K562 (cell line): ENCODE measurements at regions not wholly inside any gene's neighbourhood (a gene's known extent, or its start where the extent isn't known, plus 50 kb on each side); places are given as distances from the start of the nearest gene placed in this dataset.

Experiments
- ATAC-seq: fragments of 200-7000 bp; cut with Tn5 transposase; 3 replicates; pipeline ENCODE4 v1.9.1; 2020; ENCODE audit warnings: moderate library complexity
- BruUV-seq: library from RNA; stranded (reverse); fragments of 400-500 nt; replicated peaks from 2 replicates; lab custom pipeline; 2021; lab: Mats Ljungman, UMichigan
- CTCF ChIA-PET: fragments of 300-600 bp; formaldehyde crosslinking; extraction: SDS; loops from one replicate; lab custom pipeline; 2021; ENCODE audit warnings: low intra/inter-chr PET ratio; lab: Yijun Ruan, JAX
- POLR2A ChIA-PET: fragments of 300-600, 350-650 bp; sonication (Branson Sonifier 250); formaldehyde crosslinking; extraction: SDS; loops from one replicate; lab custom pipeline; 2021; ENCODE audit warnings: antibody characterized with exemption, inconsistent platforms; lab: Yijun Ruan, JAX
- DNase-seq, 4 experiments: peaks; one replicate each; pipeline versions ENCODE4 v3.0.0 to v3.0.0-alpha.2; 2011 to 2018; ENCODE audit warnings: low spot score in 3 of 4, mixed read lengths in 3 of 4; ENCODE audit errors: extremely low read depth in 1 of 4
- FAIRE-seq: peaks from 2 replicates; lab custom pipeline; 2011; peaks lifted over from hg19 to GRCh38; lab: Jason Lieb, UNC
- H2AFZ ChIP-seq: 2 replicates; pipeline ENCODE4 v1.6.0; 2011; ENCODE audit warnings: low read depth, low read length, control low read depth, inconsistent platforms
- H3K27ac ChIP-seq: fragments of 200-600 bp; 3 replicates; pipeline ENCODE4 v1.8.0; 2011; ENCODE audit warnings: low read depth, mild to moderate bottlenecking, control low read depth, inconsistent platforms, low read length, moderate library complexity, mixed read lengths; ENCODE audit errors: extremely low read depth
- H3K27me3 ChIP-seq, 2 experiments: fragments of 300-600 bp in 1 of 2; 2 replicates in 1 of 2; 3 replicates in 1 of 2; pipeline versions ENCODE4 v1.6.0 to v1.8.0; 2011; ENCODE audit warnings: inconsistent platforms in 2 of 2, low read length in 2 of 2, mild to moderate bottlenecking in 1 of 2, mixed read lengths in 1 of 2, moderate library complexity in 1 of 2; ENCODE audit not compliant: control insufficient read depth in 2 of 2, insufficient read depth in 2 of 2
- H3K36me3 ChIP-seq: fragments of 300-600 bp; 3 replicates; pipeline ENCODE4 v1.8.0; 2011; ENCODE audit warnings: mild to moderate bottlenecking, low read length, inconsistent platforms; ENCODE audit not compliant: control insufficient read depth, insufficient read depth
- H3K4me1 ChIP-seq, 2 experiments: fragments of 200-600 bp in 1 of 2; replicated peaks in 1 of 2; 2 replicates in 1 of 2; 3 replicates in 1 of 2; pipeline versions ENCODE4 v1.5.1 to v1.8.0; 2011; ENCODE audit warnings: inconsistent platforms in 2 of 2, low read length in 2 of 2, mild to moderate bottlenecking in 1 of 2, mixed read lengths in 1 of 2, moderate library complexity in 1 of 2; ENCODE audit not compliant: control insufficient read depth in 2 of 2, insufficient read depth in 2 of 2
- H3K4me2 ChIP-seq: 2 replicates; pipeline ENCODE4 v1.6.1; 2011; ENCODE audit warnings: low read length, control low read depth, inconsistent platforms, mixed read lengths; ENCODE audit not compliant: insufficient read depth
- H3K4me3 ChIP-seq: fragments of 200-600 bp; sonication (generic), shearing (Covaris generic); 2 replicates; pipeline ENCODE4 v1.5.1; 2016; ENCODE audit warnings: control low read depth, inconsistent platforms
- H3K79me2 ChIP-seq: fragments of 200-600 bp; 3 replicates; pipeline ENCODE4 v1.8.0; 2011; ENCODE audit warnings: low read length, inconsistent platforms; ENCODE audit not compliant: control insufficient read depth, insufficient read depth
- H3K9ac ChIP-seq, 2 experiments: 2 replicates each; pipeline versions ENCODE4 v1.6.0 to v1.6.1; 2011; ENCODE audit warnings: low read depth in 2 of 2, low read length in 2 of 2, control low read depth in 1 of 2, inconsistent platforms in 1 of 2, mild to moderate bottlenecking in 1 of 2, mixed read lengths in 1 of 2; ENCODE audit not compliant: insufficient read depth in 1 of 2
- H3K9me1 ChIP-seq: one replicate; pipeline ENCODE4 v1.6.0; 2011; ENCODE audit warnings: inconsistent platforms, mild to moderate bottlenecking, low read length, moderate library complexity; ENCODE audit not compliant: control insufficient read depth, insufficient read depth
- H3K9me3 ChIP-seq: replicated peaks from 2 replicates; pipeline ENCODE4 v1.5.1; 2011; ENCODE audit warnings: low read depth, low read length, inconsistent platforms; ENCODE audit not compliant: control insufficient read depth, insufficient read depth
- H4K20me1 ChIP-seq: replicated peaks from 2 replicates; pipeline ENCODE4 v1.6.1; 2011; ENCODE audit warnings: low read length, inconsistent platforms, mixed read lengths; ENCODE audit not compliant: control insufficient read depth, insufficient read depth
- BDP1 ChIP-seq: IDR thresholded peaks from 3 replicates; pipeline ENCODE4 v1.6.1; 2011; ENCODE audit not compliant: insufficient read length, insufficient read depth
- FOSL1 ChIP-seq: fragments of 200-800 bp; sonication (Bioruptor generic); conservative IDR thresholded peaks from 2 replicates; pipeline ENCODE4 v1.6.1; 2016; ENCODE audit warnings: missing genetic modification characterization, missing compliant biosample characterization
- FOXJ2 ChIP-seq: fragments of 200-800 bp; sonication (Bioruptor generic); IDR thresholded peaks from 2 replicates; pipeline ENCODE4 v1.6.1; 2016; ENCODE audit warnings: missing genetic modification characterization, missing compliant biosample characterization
- GMEB1 ChIP-seq: fragments of 250-450 bp; sonication (Bioruptor Pico); IDR thresholded peaks from 2 replicates; pipeline ENCODE4 v1.4.0; 2020; ENCODE audit warnings: mild to moderate bottlenecking
- GTF2E2 ChIP-seq: fragments of 200-800 bp; sonication (Bioruptor generic); IDR thresholded peaks from 2 replicates; pipeline ENCODE4 v1.6.1; 2016; ENCODE audit warnings: missing genetic modification characterization, missing compliant biosample characterization
- HDAC1 ChIP-seq, 2 experiments: fragments of 450-650 bp; IDR thresholded peaks; 2 replicates each; pipeline ENCODE4 v1.6.1; 2016 to 2017; ENCODE audit warnings: inconsistent platforms in 1 of 2, mild to moderate bottlenecking in 1 of 2, moderate library complexity in 1 of 2
- KHSRP ChIP-seq: fragments of 450-650 bp; IDR thresholded peaks from 2 replicates; pipeline ENCODE4 v1.6.1; 2017
- MLLT1 ChIP-seq, 2 experiments: fragments of 450-650 bp; IDR thresholded peaks; 2 replicates each; pipeline ENCODE4 v1.6.1; 2016
- TCF15 ChIP-seq: fragments of 250-450 bp; sonication (Bioruptor Pico); IDR thresholded peaks from 2 replicates; pipeline ENCODE4 v1.8.0; 2022; ENCODE audit warnings: moderate library complexity, mild to moderate bottlenecking, inconsistent platforms
- ZNF584 ChIP-seq: fragments of 200-800 bp; sonication (Bioruptor generic); IDR thresholded peaks from 2 replicates; pipeline ENCODE4 v1.6.1; 2016; ENCODE audit warnings: low read depth, mild to moderate bottlenecking, missing genetic modification characterization, missing compliant biosample characterization
- ZNF668 ChIP-seq: fragments of 250-450 bp; sonication (Bioruptor Pico); IDR thresholded peaks from 2 replicates; pipeline ENCODE4 v1.8.0; 2022; ENCODE audit warnings: mild to moderate bottlenecking, inconsistent platforms
- ZNF830 ChIP-seq: fragments of 250-450 bp; sonication (Bioruptor Pico); IDR thresholded peaks from 2 replicates; pipeline ENCODE4 v1.5.0; 2021; ENCODE audit warnings: mild to moderate bottlenecking
- WGBS: fragments of 100-300 bp; shearing (Covaris generic); methylation state at CpG from one replicate; pipeline ENCODE4 v1.1.6; 2016; ENCODE audit warnings: low coverage, mixed read lengths; ENCODE audit not compliant: insufficient coverage; ENCODE audit errors: missing lambda C conversion rate; 5-methylcytosine and 5-hydroxymethylcytosine counted together
- in situ Hi-C: fragments of 300-500 bp; cut with MboI; formaldehyde crosslinking; loops from 4 replicates; pipeline ENCODE4 v1.15.0; 2018; ENCODE audit warnings: inconsistent platforms, mixed read lengths
- intact Hi-C: fragments of 100-400 bp; cut with micrococcal nuclease; formaldehyde crosslinking; loops from 2 replicates; pipeline ENCODE4 v1.14.2; 2022
- TF ChIP-seq, protein P1 (sequence below): fragments of 150-350 bp; IDR thresholded peaks from 2 replicates; pipeline ENCODE4 v1.6.1; 2014; ENCODE audit warnings: low read depth, mild to moderate bottlenecking, low read length, borderline replicate concordance
- TF ChIP-seq, protein P2 (sequence below): fragments of 250-450 bp; sonication (Bioruptor Pico); IDR thresholded peaks from 2 replicates; pipeline ENCODE4 v1.4.0; 2020; ENCODE audit warnings: mild to moderate bottlenecking, moderate library complexity

DNA sequence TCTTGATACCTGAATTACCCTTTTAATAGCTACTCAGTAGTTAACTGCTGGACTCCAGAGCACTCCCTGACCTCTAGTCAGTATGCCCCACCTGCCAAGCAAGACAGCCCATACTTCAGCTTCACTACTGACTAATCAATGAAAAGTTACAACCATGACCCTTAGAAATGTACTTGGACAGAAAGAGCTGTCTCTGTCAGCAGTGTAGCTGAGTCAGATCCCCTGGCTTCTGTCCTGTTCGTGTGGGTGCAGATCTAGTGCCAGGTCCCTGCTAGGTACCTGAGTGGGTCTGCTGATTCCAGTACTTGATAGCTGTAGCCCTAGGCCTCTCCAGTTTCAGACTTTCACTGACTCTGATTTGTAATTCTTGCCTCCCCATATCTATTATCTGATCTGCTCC is 265.8 kb upstream of the POU2AF2 start (continued):
- TF ChIP-seq, protein P1, sequence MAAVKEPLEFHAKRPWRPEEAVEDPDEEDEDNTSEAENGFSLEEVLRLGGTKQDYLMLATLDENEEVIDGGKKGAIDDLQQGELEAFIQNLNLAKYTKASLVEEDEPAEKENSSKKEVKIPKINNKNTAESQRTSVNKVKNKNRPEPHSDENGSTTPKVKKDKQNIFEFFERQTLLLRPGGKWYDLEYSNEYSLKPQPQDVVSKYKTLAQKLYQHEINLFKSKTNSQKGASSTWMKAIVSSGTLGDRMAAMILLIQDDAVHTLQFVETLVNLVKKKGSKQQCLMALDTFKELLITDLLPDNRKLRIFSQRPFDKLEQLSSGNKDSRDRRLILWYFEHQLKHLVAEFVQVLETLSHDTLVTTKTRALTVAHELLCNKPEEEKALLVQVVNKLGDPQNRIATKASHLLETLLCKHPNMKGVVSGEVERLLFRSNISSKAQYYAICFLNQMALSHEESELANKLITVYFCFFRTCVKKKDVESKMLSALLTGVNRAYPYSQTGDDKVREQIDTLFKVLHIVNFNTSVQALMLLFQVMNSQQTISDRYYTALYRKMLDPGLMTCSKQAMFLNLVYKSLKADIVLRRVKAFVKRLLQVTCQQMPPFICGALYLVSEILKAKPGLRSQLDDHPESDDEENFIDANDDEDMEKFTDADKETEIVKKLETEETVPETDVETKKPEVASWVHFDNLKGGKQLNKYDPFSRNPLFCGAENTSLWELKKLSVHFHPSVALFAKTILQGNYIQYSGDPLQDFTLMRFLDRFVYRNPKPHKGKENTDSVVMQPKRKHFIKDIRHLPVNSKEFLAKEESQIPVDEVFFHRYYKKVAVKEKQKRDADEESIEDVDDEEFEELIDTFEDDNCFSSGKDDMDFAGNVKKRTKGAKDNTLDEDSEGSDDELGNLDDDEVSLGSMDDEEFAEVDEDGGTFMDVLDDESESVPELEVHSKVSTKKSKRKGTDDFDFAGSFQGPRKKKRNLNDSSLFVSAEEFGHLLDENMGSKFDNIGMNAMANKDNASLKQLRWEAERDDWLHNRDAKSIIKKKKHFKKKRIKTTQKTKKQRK = no peak
- TF ChIP-seq, protein P2, sequence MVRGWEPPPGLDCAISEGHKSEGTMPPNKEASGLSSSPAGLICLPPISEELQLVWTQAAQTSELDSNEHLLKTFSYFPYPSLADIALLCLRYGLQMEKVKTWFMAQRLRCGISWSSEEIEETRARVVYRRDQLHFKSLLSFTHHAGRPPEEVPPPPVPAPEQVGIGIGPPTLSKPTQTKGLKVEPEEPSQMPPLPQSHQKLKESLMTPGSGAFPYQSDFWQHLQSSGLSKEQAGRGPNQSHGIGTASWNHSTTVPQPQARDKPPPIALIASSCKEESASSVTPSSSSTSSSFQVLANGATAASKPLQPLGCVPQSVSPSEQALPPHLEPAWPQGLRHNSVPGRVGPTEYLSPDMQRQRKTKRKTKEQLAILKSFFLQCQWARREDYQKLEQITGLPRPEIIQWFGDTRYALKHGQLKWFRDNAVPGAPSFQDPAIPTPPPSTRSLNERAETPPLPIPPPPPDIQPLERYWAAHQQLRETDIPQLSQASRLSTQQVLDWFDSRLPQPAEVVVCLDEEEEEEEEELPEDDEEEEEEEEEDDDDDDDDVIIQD (CRISPR knock-in tag) = no peak

- H3K4me3 ChIP-seq = no peak overlapping the region
- intact Hi-C loops = no loop called here
- TF ChIP-seq MLLT1 (IDR thresholded peaks at IDR 0.05) (no peak), HDAC1 (IDR thresholded peaks at IDR 0.05) (no peak), GTF2E2 (no peak), TCF15 (no peak), ZNF584 (CRISPR knock-in tag) (no peak), ZNF830 (CRISPR knock-in tag) (no peak), FOXJ2 (tag) (no peak), ZNF668 (no peak), GMEB1 (CRISPR knock-in tag) (no peak), BDP1 (no peak), KHSRP (no peak), FOSL1 (tag) (no peak)
These were observed 265.4 kb upstream of the ARHGAP20 start for GRCh38 chr11:110977661-110978060.

More at GRCh38 chr11:110977661-110978060, 265.4 kb upstream of the ARHGAP20 start:
- no peak overlapping the region for H2AFZ ChIP-seq
- H3K27ac ChIP-seq = no peak overlapping the region
- POLR2A ChIA-PET = no interaction called here
- no peak overlapping the region for H3K9ac ChIP-seq
- no peaks in the 10 kb centered on the region for H3K79me2 ChIP-seq
- no peaks in the 10 kb centered on the region for H3K9me3 ChIP-seq
- DNase-seq (no peak), ATAC-seq (no peak), FAIRE-seq (no peak)
- H3K27me3 ChIP-seq = no peaks in the 10 kb centered on the region
- no peaks in the 10 kb centered on the region for H4K20me1 ChIP-seq
- CTCF ChIA-PET = no interaction called here
- in situ Hi-C loops = no loop called here
- no peaks in the 10 kb centered on the region for H3K9me1 ChIP-seq
- H3K4me2 ChIP-seq = no peak overlapping the region
- WGBS = 0% methylated on average over 1 of the region's 1 CpG
- no peaks in the 10 kb centered on the region for H3K36me3 ChIP-seq
- no TSS peak for BruUV-seq
- no peaks in the 10 kb centered on the region for H3K4me1 ChIP-seq
